Keratinocyte (primary cell): ENCODE measurements at regions not wholly inside any gene's neighbourhood (a gene's known extent, or its start where the extent isn't known, plus 50 kb on each side); places are given as distances from the start of the nearest gene placed in this dataset.

Source experiments
- CTCF ChIP-seq, 3 experiments: IDR thresholded peaks in 1 of 3; conservative IDR thresholded peaks in 1 of 3; optimal IDR thresholded peaks in 1 of 3; 2 replicates in 2 of 3; 3 replicates in 1 of 3; pipeline versions ENCODE3 to v1.5.1; 2011; ENCODE audit warnings: low read length in 3 of 3, mild to moderate bottlenecking in 3 of 3, moderate library complexity in 2 of 3, control low read depth in 1 of 3, inconsistent platforms in 1 of 3; ENCODE audit not compliant: insufficient read depth in 2 of 3; ENCODE audit errors: extremely low read depth in 1 of 3
- EZH2 ChIP-seq: IDR thresholded peaks from one replicate; pipeline ENCODE4 v1.6.1; 2012; ENCODE audit warnings: inconsistent platforms, mild to moderate bottlenecking, low read length, moderate library complexity

GRCh38 chr2:168355779-168356476 is 100.1 kb upstream of the CERS6 start:
- TF ChIP-seq CTCF (optimal IDR thresholded peaks at IDR 0.05 in 1 of 3, IDR thresholded peaks at IDR 0.05 in 1 of 3, conservative IDR thresholded peaks at IDR 0.05 in 1 of 3; ENCODE audit: extremely low read depth in 1 of 3, insufficient read depth in 2 of 3, low read length in 3 of 3) (no peak), EZH2 (no peak)
